GM12892 (cell line): ENCODE measurements at regions not wholly inside any gene's neighbourhood (a gene's known extent, or its start where the extent isn't known, plus 50 kb on each side); places are given as distances from the start of the nearest gene placed in this dataset.

Experiments
- POLR2A ChIP-seq: IDR thresholded peaks from 2 replicates; pipeline ENCODE4 v1.6.1; 2011; ENCODE audit warnings: low read depth, low read length, control low read depth
- POLR2AphosphoS5 ChIP-seq: IDR thresholded peaks from 2 replicates; pipeline ENCODE4 v1.6.1; 2011; ENCODE audit warnings: low read depth, low read length, control low read depth

- TF ChIP-seq POLR2A (no peak), POLR2AphosphoS5 (no peak)
Observed at GRCh38 chr9:31908158-31908890, 476.1 kb upstream of the ACO1 start.
